ENCODE measurements at regions not wholly inside any gene's neighbourhood (a gene's known extent, or its start where the extent isn't known, plus 50 kb on each side); places are given as distances from the start of the nearest gene placed in this dataset.

GRCh38 chr5:96506376-96506775 lies 73.3 kb upstream of the PCSK1 start:
- intact Hi-C loops (cut with micrococcal nuclease; ENCODE audit: unreplicated experiment), result no loop called here
- peaks cover 12% of the 10 kb centered on the region for H3K4me1 ChIP-seq (replicated peaks; ENCODE audit: insufficient read depth)
- no TSS peak for BruUV-seq (replicated peaks)

DNA sequence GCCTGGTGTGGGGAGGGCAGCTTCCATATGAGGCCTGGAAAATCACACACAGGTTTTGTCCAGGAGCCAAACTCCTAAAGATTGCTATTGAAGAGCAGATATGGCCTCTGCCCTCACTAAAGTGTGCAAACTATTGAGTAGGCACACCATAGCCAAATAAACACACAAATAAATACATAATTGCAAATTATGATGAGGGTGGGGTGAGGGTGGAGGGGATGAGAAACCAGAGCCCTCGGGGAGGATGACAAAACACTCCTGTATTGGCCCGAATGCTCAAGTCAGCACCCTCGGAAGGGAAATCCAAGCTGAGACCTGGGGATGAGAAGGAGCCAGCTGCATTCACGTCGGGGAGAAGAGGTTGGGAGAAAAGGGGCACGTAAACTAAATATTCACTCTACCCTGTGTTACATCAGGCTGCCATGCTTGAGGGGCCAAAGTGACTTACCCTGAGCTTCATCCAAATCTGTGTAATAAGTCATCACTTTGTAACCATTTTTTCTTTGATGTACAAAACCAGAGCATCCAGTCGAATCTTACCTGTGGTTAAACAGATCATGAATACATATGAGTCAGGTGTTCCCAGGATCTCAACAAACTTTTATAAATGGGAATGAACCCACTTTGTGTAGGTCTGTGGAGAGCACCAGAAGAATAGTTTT lies 73.9 kb upstream of the PCSK1 start:
- Histone ChIP-seq H3K27me3 (ENCODE audit: insufficient read depth, low read depth) (no peaks in the 10 kb centered on the region), H3K9me3 (ENCODE audit: insufficient read depth, low read depth) (no peaks in the 10 kb centered on the region), H3K4me1 (replicated peaks; ENCODE audit: insufficient read depth) (peaks cover 12% of the 10 kb centered on the region), H4K20me1 (ENCODE audit: insufficient read depth) (no peaks in the 10 kb centered on the region), H3K9me2 (ENCODE audit: insufficient read depth) (no peaks in the 10 kb centered on the region), H3K27ac (no peak overlapping the region), H3K36me3 (ENCODE audit: low read depth) (no peaks in the 10 kb centered on the region), H3K4me3 (no peak overlapping the region), H3K4me2 (no peak overlapping the region), H3K79me2 (ENCODE audit: low read depth) (no peaks in the 10 kb centered on the region), H2AFZ (no peak overlapping the region), H3F3A (ENCODE audit: insufficient read depth, low read depth) (no peaks in the 10 kb centered on the region)
- DNase-seq, result no peak
- POLR2A ChIA-PET (ENCODE audit: unreplicated experiment), result no interaction called here
- TF ChIP-seq CTCF (conservative IDR thresholded peaks at IDR 0.05), result no peak
- no peak for TF ChIP-seq EZH2 (IDR thresholded peaks at IDR 0.05; ENCODE audit: low read depth)
- intact Hi-C loops (cut with micrococcal nuclease; ENCODE audit: unreplicated experiment), result no loop called here
- CTCF ChIA-PET, result interaction anchor here (0.5 kb wide), 1 partner anchor 200 kb away, joined by 5 read pairs; no protein-coding TSS in a partner anchor
- BruUV-seq (replicated peaks), result no TSS peak

More at GRCh38 chr5:96506376-96506775, 73.3 kb upstream of the PCSK1 start:
- Histone ChIP-seq H4K20me1 (ENCODE audit: insufficient read depth) (no peaks in the 10 kb centered on the region), H3K36me3 (ENCODE audit: low read depth) (no peaks in the 10 kb centered on the region), H3K27me3 (ENCODE audit: insufficient read depth, low read depth) (no peaks in the 10 kb centered on the region), H3K9me3 (ENCODE audit: insufficient read depth, low read depth) (no peaks in the 10 kb centered on the region), H3K4me3 (no peak overlapping the region), H3K4me2 (no peak overlapping the region), H3K9me2 (ENCODE audit: insufficient read depth) (no peaks in the 10 kb centered on the region), H3F3A (ENCODE audit: insufficient read depth, low read depth) (no peaks in the 10 kb centered on the region), H2AFZ (no peak overlapping the region), H3K79me2 (ENCODE audit: low read depth) (no peaks in the 10 kb centered on the region), H3K27ac (no peak overlapping the region)
- POLR2A ChIA-PET (ENCODE audit: unreplicated experiment), result interaction anchor here (0.7 kb wide), 1 partner anchor 98 kb away, joined by 3 read pairs; no protein-coding TSS in a partner anchor
- no peak for DNase-seq
- TF ChIP-seq EZH2 (IDR thresholded peaks at IDR 0.05; ENCODE audit: low read depth), result no peak
- TF ChIP-seq CTCF (conservative IDR thresholded peaks at IDR 0.05), result no peak
- CTCF ChIA-PET, result no interaction called here

GRCh38 chr5:96509316-96509715 lies 76.3 kb upstream of the PCSK1 start:
- Histone ChIP-seq H4K20me1 (ENCODE audit: insufficient read depth) (no peaks in the 10 kb centered on the region), H3K27ac (no peak overlapping the region), H3K36me3 (ENCODE audit: low read depth) (no peaks in the 10 kb centered on the region), H3F3A (ENCODE audit: insufficient read depth, low read depth) (no peaks in the 10 kb centered on the region), H3K9me3 (ENCODE audit: insufficient read depth, low read depth) (no peaks in the 10 kb centered on the region), H3K9me2 (ENCODE audit: insufficient read depth) (no peaks in the 10 kb centered on the region), H2AFZ (no peak overlapping the region), H3K4me2 (no peak overlapping the region), H3K4me3 (no peak overlapping the region), H3K79me2 (ENCODE audit: low read depth) (no peaks in the 10 kb centered on the region), H3K27me3 (ENCODE audit: insufficient read depth, low read depth) (no peaks in the 10 kb centered on the region), H3K4me1 (replicated peaks; ENCODE audit: insufficient read depth) (peaks cover 12% of the 10 kb centered on the region)
- no peak for DNase-seq
- ChIA-PET CTCF (no interaction called here), POLR2A (ENCODE audit: unreplicated experiment) (no interaction called here)
- intact Hi-C loops (cut with micrococcal nuclease; ENCODE audit: unreplicated experiment), result no loop called here
- no TSS peak for BruUV-seq (replicated peaks)
- TF ChIP-seq EZH2 (IDR thresholded peaks at IDR 0.05; ENCODE audit: low read depth), result no peak
- TF ChIP-seq CTCF (conservative IDR thresholded peaks at IDR 0.05), result no peak

Measured in PC-9 (cell line).